HepG2 (cell line): ENCODE measurements at regions not wholly inside any gene's neighbourhood (a gene's known extent, or its start where the extent isn't known, plus 50 kb on each side); places are given as distances from the start of the nearest gene placed in this dataset.
A peak's percentile ranks its signal among the peaks of the same experiment; 100 is the strongest.

Experiments used
- ATAC-seq: fragments of 200-7000 bp; cut with Tn5 transposase; 3 replicates; pipeline ENCODE4 v1.9.1; 2020; ENCODE audit warnings: mild to moderate bottlenecking, moderate library complexity
- BruUV-seq: library from RNA; stranded (reverse); fragments of 400-500 nt; replicated peaks from 2 replicates; lab custom pipeline; 2021; lab: Mats Ljungman, UMichigan
- CTCF ChIA-PET: fragments of 300-600 bp; formaldehyde crosslinking; extraction: SDS; loops from one replicate; lab custom pipeline; 2021; ENCODE audit warnings: low total read pairs, inconsistent platforms, low intra/inter-chr PET ratio; lab: Yijun Ruan, JAX
- POLR2A ChIA-PET: fragments of 350-600 bp; sonication (Branson Sonifier 250); formaldehyde crosslinking; loops from one replicate; lab custom pipeline; 2020; ENCODE audit warnings: antibody characterized with exemption, inconsistent platforms; lab: Yijun Ruan, JAX
- DNase-seq: peaks from one replicate; pipeline ENCODE4 v3.0.0-alpha.2; 2015; ENCODE audit warnings: low spot score
- FAIRE-seq: peaks from 3 replicates; lab custom pipeline; 2011; peaks lifted over from hg19 to GRCh38; lab: Jason Lieb, UNC
- H2AFZ ChIP-seq: one replicate; pipeline ENCODE4 v1.6.1; 2011; ENCODE audit warnings: low read length, inconsistent platforms
- H3K27ac ChIP-seq: fragments of 300-600 bp; 3 replicates; pipeline ENCODE4 v1.8.0; 2011; ENCODE audit warnings: mixed run types, mild to moderate bottlenecking, mixed read lengths, low read length, inconsistent platforms; ENCODE audit not compliant: insufficient read depth; ENCODE audit errors: extremely low read length
- H3K27me3 ChIP-seq, 2 experiments: fragments of 200-600 bp in 1 of 2; 2 replicates in 1 of 2; 3 replicates in 1 of 2; pipeline versions ENCODE4 v1.6.0 to v1.8.0; 2011; ENCODE audit warnings: low read length in 2 of 2, mild to moderate bottlenecking in 2 of 2, moderate library complexity in 2 of 2, inconsistent platforms in 1 of 2; ENCODE audit not compliant: insufficient read depth in 2 of 2, control insufficient read depth in 1 of 2
- H3K36me3 ChIP-seq, 2 experiments: fragments of 200-600 bp in 1 of 2; replicated peaks in 1 of 2; 2 replicates in 1 of 2; 3 replicates in 1 of 2; pipeline versions ENCODE4 v1.5.1 to v1.8.0; 2011; ENCODE audit warnings: low read length in 2 of 2, inconsistent platforms in 1 of 2; ENCODE audit not compliant: insufficient read depth in 2 of 2, control insufficient read depth in 1 of 2
- H3K4me1 ChIP-seq: 2 replicates; pipeline ENCODE4 v1.5.1; 2012; ENCODE audit warnings: low read length, inconsistent platforms; ENCODE audit not compliant: insufficient read depth
- H3K4me2 ChIP-seq: 2 replicates; pipeline ENCODE4 v1.6.0; 2011; ENCODE audit warnings: low read depth, low read length, inconsistent platforms
- H3K4me3 ChIP-seq, 3 experiments: fragments of 200-600 bp in 1 of 3; sonication (generic), shearing (Covaris generic) in 1 of 3; replicated peaks in 1 of 3; 2 replicates each; pipeline ENCODE4 v1.5.1; 2011 to 2016; ENCODE audit warnings: low read length in 3 of 3, inconsistent platforms in 2 of 3, low read depth in 2 of 3, mild to moderate bottlenecking in 2 of 3, control low read depth in 1 of 3, mixed read lengths in 1 of 3; ENCODE audit not compliant: insufficient read depth in 1 of 3
- H3K79me2 ChIP-seq: one replicate; pipeline ENCODE4 v1.6.1; 2011; ENCODE audit warnings: low read length, inconsistent platforms; ENCODE audit not compliant: insufficient read depth
- H3K9ac ChIP-seq: 2 replicates; pipeline ENCODE4 v1.6.0; 2011; ENCODE audit warnings: mild to moderate bottlenecking, low read depth, low read length, inconsistent platforms; ENCODE audit not compliant: insufficient read depth
- H3K9me3 ChIP-seq: 2 replicates; pipeline ENCODE4 v1.5.1; 2012; ENCODE audit warnings: mild to moderate bottlenecking, low read length
- H4K20me1 ChIP-seq: 2 replicates; pipeline ENCODE4 v1.6.0; 2011; ENCODE audit warnings: inconsistent platforms, mild to moderate bottlenecking, low read length, moderate library complexity; ENCODE audit not compliant: insufficient read depth
- ATAD3A ChIP-seq: sonication (generic); formaldehyde crosslinking; IDR thresholded peaks from 2 replicates; pipeline ENCODE4 v1.4.0; 2020; ENCODE audit warnings: missing genetic modification reagents
- BRF2 ChIP-seq: sonication (generic); formaldehyde crosslinking; IDR thresholded peaks from 2 replicates; pipeline ENCODE4 v1.8.1; 2022; ENCODE audit warnings: mild to moderate bottlenecking, missing genetic modification reagents
- CAMTA2 ChIP-seq: sonication (generic); formaldehyde crosslinking; IDR thresholded peaks from 2 replicates; pipeline ENCODE4 v1.4.0; 2020; ENCODE audit warnings: mild to moderate bottlenecking, missing genetic modification reagents, borderline replicate concordance
- KLF13 ChIP-seq: sonication (generic); formaldehyde crosslinking; IDR thresholded peaks from 2 replicates; pipeline ENCODE4 v1.4.0; 2020; ENCODE audit warnings: mild to moderate bottlenecking, missing genetic modification reagents
- KLF15 ChIP-seq: sonication (generic); formaldehyde crosslinking; IDR thresholded peaks from 2 replicates; pipeline ENCODE4 v1.8.1; 2023; ENCODE audit warnings: borderline replicate concordance, mild to moderate bottlenecking, inconsistent platforms, missing genetic modification reagents, mixed read lengths
- MEF2D ChIP-seq: sonication (generic); formaldehyde crosslinking; IDR thresholded peaks from 2 replicates; pipeline ENCODE4 v1.5.1; 2020; ENCODE audit warnings: mild to moderate bottlenecking, missing genetic modification reagents
- MTF2 ChIP-seq: sonication (generic); formaldehyde crosslinking; IDR thresholded peaks from 2 replicates; pipeline ENCODE4 v1.5.0; 2020; ENCODE audit warnings: missing genetic modification reagents, borderline replicate concordance
- PRDM4 ChIP-seq: sonication (generic); formaldehyde crosslinking; IDR thresholded peaks from 2 replicates; pipeline ENCODE4 v1.9.0; 2021; ENCODE audit warnings: missing genetic modification reagents, borderline replicate concordance
- SMC3 ChIP-seq: IDR thresholded peaks from 2 replicates; pipeline ENCODE4 v1.6.1; 2011; ENCODE audit warnings: low read length, improper control_type of control experiment
- THAP9 ChIP-seq: sonication (generic); formaldehyde crosslinking; IDR thresholded peaks from 2 replicates; pipeline ENCODE4; 2020; ENCODE audit warnings: missing genetic modification reagents, mild to moderate bottlenecking, borderline replicate concordance
- ZMYM3 ChIP-seq: sonication (generic); formaldehyde crosslinking; IDR thresholded peaks from 2 replicates; pipeline ENCODE4 v1.5.1; 2020; ENCODE audit warnings: mild to moderate bottlenecking, missing genetic modification reagents
- ZNF235 ChIP-seq: sonication (generic); formaldehyde crosslinking; IDR thresholded peaks from 2 replicates; pipeline ENCODE4 v1.8.1; 2023; ENCODE audit warnings: mild to moderate bottlenecking, missing genetic modification reagents, borderline replicate concordance
- ZNF451 ChIP-seq: sonication (generic); formaldehyde crosslinking; IDR thresholded peaks from 2 replicates; pipeline ENCODE4 v1.5.0; 2020; ENCODE audit warnings: mild to moderate bottlenecking, missing genetic modification reagents
- WGBS: methylation state at CpG from one replicate; pipeline ENCODE4 v1.1.6; 2017; ENCODE audit warnings: low lambda C conversion rate; 5-methylcytosine and 5-hydroxymethylcytosine counted together
- in situ Hi-C: cut with HindIII; loops from 2 replicates; pipeline ENCODE4 v1.10.0; 2017; ENCODE audit warnings: low pct_unique_long_range_greater_than_20kb; ENCODE audit not compliant: extremely low pct_ligation_motif_present
- intact Hi-C: fragments of 100-400 bp; cut with micrococcal nuclease; formaldehyde crosslinking; loops from one replicate; pipeline ENCODE4 v1.10.0; 2022; ENCODE audit not compliant: unreplicated experiment
- TF ChIP-seq, protein P1 (sequence below): sonication (generic); formaldehyde crosslinking; IDR thresholded peaks from 2 replicates; pipeline ENCODE4 v1.4.0; 2020; ENCODE audit warnings: missing genetic modification reagents

- CTCF ChIA-PET, result interaction anchor here (1.0 to 2.3 kb wide), 3 partner anchors 206 to 468 kb away, joined by 3 to 12 read pairs (median 3); no protein-coding TSS in a partner anchor
- H3K27me3 ChIP-seq, result no peaks in the 10 kb centered on the region
- ATAC-seq (peak; percentile 61), DNase-seq (peak; percentile 49), FAIRE-seq (peak; percentile 70)
- no peaks in the 10 kb centered on the region for H3K36me3 ChIP-seq
- no peak overlapping the region for H3K27ac ChIP-seq
- no peaks in the 10 kb centered on the region for H4K20me1 ChIP-seq
- no peak overlapping the region for H3K9ac ChIP-seq
- in situ Hi-C loops, result loop anchor here (10.0 kb wide), 1 partner anchor 208 kb away; no protein-coding TSS in a partner anchor
- H3K4me2 ChIP-seq, result no peak overlapping the region
- no peaks in the 10 kb centered on the region for H3K4me1 ChIP-seq
- H3K9me3 ChIP-seq, result no peaks in the 10 kb centered on the region
- POLR2A ChIA-PET, result no interaction called here
- WGBS, result 20% methylated on average over 10 of the region's 10 CpGs
- H3K79me2 ChIP-seq, result no peaks in the 10 kb centered on the region
- no peak overlapping the region for H3K4me3 ChIP-seq
- intact Hi-C loops, result loop anchor here (1.0 kb wide), 1 partner anchor 467 kb away; no protein-coding TSS in a partner anchor
- BruUV-seq, result no TSS peak
- no peak overlapping the region for H2AFZ ChIP-seq
- TF ChIP-seq ZMYM3 (no peak), KLF13 (no peak), MTF2 (CRISPR knock-in tag) (no peak), PRDM4 (CRISPR knock-in tag) (no peak), ATAD3A (CRISPR knock-in tag) (no peak), THAP9 (CRISPR knock-in tag) (no peak), CAMTA2 (CRISPR knock-in tag) (no peak), KLF15 (CRISPR knock-in tag) (no peak), SMC3 (peak; percentile 62), MEF2D (no peak), ZNF235 (CRISPR knock-in tag) (no peak), ZNF451 (no peak), BRF2 (no peak)
- TF ChIP-seq, protein P1, sequence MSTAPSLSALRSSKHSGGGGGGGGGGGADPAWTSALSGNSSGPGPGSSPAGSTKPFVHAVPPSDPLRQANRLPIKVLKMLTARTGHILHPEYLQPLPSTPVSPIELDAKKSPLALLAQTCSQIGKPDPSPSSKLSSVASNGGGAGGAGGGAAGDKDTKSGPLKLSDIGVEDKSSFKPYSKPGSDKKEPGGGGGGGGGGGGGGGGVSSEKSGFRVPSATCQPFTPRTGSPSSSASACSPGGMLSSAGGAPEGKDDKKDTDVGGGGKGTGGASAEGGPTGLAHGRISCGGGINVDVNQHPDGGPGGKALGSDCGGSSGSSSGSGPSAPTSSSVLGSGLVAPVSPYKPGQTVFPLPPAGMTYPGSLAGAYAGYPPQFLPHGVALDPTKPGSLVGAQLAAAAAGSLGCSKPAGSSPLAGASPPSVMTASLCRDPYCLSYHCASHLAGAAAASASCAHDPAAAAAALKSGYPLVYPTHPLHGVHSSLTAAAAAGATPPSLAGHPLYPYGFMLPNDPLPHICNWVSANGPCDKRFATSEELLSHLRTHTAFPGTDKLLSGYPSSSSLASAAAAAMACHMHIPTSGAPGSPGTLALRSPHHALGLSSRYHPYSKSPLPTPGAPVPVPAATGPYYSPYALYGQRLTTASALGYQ (CRISPR knock-in tag), result no peak
These were observed 147.8 kb upstream of the ERBB4 start for GRCh38 chr2:212686285-212686895.
